Activated T-helper 1 cell treated with Interleukin-2 at 50 U/mL for 16 hours (primary cell): ENCODE measurements at regions not wholly inside any gene's neighbourhood (a gene's known extent, or its start where the extent isn't known, plus 50 kb on each side); places are given as distances from the start of the nearest gene placed in this dataset.

Source experiments
- DNase-seq: peaks from one replicate; pipeline ENCODE4 v3.0.0-alpha.2; 2020; ENCODE audit warnings: low read depth

DNA sequence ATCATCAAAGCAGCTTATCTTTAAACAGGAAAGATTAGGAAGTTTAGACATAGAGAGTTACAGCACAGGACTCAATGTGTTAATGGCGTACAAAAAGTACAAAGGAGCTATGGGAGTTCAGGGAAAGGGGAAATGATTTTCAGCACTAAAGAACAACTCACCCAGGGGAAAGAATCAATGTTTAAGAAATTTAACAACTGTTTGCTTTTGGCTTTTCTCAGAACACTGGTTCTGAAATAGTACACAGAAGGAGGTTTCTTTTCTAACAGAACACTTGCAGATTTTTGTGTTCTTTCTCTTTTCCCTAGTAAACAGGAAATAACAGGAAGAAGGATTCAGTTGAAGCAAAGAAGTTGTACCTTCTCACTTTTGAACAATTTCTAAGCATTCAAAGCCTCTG, 71.3 kb upstream of the GHR start:
- no peak for DNase-seq

DNA sequence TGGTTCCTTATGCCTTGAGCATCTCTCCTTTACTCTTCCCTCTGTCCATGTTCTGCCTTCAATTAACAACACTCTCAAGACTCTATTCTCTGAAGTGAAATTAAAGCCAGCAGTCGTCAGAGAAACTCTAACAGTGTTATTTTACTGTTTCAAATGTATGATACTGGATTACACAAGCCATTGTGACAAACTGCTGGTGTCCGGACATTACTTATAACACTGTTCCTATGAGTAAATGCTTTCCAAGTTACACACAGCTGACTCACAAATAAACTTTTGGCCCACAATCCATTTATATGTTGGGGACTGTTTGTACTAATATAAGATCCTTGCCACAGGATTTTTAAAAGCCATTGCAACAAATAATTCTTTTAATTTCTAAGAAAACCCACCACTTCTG, 63.2 kb upstream of the GHR start:
- no peak for DNase-seq

- DNase-seq = no peak
Observed at GRCh38 chr5:42360616-42361314, 62.5 kb upstream of the GHR start.

GRCh38 chr5:42361315-42361688, 61.9 kb upstream of the GHR start:
- no peak for DNase-seq

- DNase-seq = no peak
Observed at GRCh38 chr5:42366051-42366450, 57.2 kb upstream of the GHR start.
